NCI-H1436 treated with DMSO at 0.1 percent for 48 hours (cell line): ENCODE measurements at regions not wholly inside any gene's neighbourhood (a gene's known extent, or its start where the extent isn't known, plus 50 kb on each side); places are given as distances from the start of the nearest gene placed in this dataset.
"Not testable (repeated sequence)": the region's sequence is repeated elsewhere in the genome, so short reads cannot be mapped to it uniquely, and the experiment has no call there.

Experiments used
- DNase-seq: peaks from one replicate; lab custom pipeline; 2025; lab: John Stamatoyannopoulos, UW

DNA sequence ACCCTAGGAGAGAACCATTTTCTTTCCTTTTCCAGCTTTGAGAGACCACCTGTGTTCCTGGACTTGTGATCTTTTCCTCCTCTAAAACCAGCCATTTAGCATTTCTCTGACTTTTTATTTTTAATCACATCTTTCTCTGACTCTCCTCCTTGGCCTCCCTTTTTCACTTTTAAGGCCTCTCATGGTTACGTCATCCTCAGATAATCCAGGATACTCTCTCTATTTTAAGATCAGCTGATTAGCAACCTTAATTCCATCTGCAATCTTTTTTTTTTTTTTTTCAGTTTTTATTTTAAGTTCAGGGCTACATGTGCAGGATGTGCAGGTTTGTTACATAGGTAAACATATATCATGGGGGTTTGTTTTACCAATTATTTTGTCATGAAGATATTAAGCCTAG is 54.0 kb downstream of the RFPL4B start:
- DNase-seq = no peak

- no peak for DNase-seq
These were observed 60.0 kb downstream of the RFPL4B start for GRCh38 chr6:112407101-112407590.

DNA sequence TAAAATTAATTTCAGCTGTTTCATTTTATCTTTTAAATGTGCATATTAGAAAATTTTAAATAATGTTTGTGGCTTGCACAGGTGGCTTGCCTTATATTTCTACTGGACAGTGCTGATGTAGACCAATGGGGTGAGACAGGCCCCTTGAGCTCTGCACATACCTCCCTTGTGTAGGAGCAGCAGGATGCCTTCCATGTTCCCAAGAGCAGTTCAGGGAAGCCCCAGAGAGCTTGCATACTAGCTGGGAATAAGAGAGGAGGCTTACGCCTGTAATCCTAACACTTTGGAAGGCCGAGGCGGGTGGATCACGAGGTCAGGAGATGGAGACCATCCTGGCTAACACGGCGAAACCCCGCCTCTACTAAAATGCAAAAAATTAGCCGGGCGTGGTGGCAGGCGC is 61.4 kb downstream of the RFPL4B start:
- no peak for DNase-seq

DNA sequence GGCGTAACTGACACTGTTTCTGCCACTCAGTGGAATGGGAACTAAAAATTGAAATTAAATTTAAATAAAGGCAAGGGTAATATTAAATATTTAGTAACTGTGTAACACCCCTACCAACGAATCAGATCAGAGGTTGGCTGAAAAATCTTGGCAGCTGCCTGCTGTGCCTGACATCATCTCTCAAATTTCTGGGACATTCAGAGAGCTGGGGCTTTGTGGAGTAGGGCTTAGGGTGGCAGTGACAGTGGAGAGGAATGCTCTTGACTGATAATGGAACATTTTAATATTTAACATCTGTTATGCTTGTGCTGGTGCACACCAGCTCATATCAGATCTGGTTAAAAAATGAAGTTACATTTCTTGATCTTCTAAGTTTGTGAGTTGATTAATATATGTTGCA is 62.2 kb downstream of the RFPL4B start:
- no peak for DNase-seq

DNA sequence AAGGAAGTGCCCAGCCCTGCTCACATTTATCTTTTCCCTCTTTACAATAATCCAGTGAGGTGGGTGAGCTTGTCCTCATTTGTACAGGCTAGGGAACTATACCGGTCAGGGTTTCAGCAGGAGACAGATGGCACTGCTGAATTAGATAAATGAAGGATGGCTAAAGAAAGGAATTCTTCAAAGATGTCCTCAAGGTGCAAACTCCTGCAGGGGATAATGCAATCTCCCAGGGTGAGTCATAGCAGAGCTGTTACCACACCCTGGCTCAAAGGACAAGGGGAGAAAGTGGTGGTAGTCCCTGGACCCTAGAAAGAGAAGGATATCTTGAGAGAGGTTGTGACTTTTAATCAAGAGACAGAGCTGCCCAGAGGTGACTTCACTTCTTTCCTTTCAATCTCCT is 66.7 kb downstream of the RFPL4B start:
- DNase-seq = no peak

- DNase-seq = no peak
These were observed 68.2 kb downstream of the RFPL4B start for GRCh38 chr6:112415366-112415765.

- DNase-seq = no peak
These were observed 69.7 kb downstream of the RFPL4B start for GRCh38 chr6:112416866-112417265.

- not testable (repeated sequence) for DNase-seq
These were observed 79.9 kb downstream of the RFPL4B start for GRCh38 chr6:112427011-112427410.

- DNase-seq = no peak
These were observed 80.4 kb downstream of the RFPL4B start for GRCh38 chr6:112427499-112427898.

DNA sequence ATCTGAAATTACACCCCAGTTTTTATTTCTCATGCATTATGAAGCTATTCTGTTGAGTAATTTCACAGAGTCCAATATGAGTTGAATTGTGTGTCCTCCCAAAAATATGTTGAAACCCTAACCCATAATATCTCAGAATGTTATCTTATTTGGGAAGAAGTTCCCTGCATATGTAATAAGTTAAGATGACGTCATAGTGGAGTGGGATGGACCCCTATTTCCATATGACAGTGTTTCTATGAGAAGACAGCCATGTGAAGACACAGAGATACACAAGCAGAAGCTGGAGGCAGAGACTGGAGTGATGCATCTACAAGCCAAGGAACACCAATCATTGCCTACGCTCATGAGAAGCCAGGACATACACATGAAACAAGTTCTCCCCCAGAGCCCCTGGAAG is 81.3 kb downstream of the RFPL4B start:
- no peak for DNase-seq

- DNase-seq = no peak
These were observed 82.1 kb downstream of the RFPL4B start for GRCh38 chr6:112429226-112429625.

GRCh38 chr6:112431803-112432202 is 84.7 kb downstream of the RFPL4B start:
- DNase-seq = no peak

GRCh38 chr6:112432853-112433252 is 85.7 kb downstream of the RFPL4B start:
- no peak for DNase-seq

- no peak for DNase-seq
These were observed 86.3 kb downstream of the RFPL4B start for GRCh38 chr6:112433457-112433856.

DNA sequence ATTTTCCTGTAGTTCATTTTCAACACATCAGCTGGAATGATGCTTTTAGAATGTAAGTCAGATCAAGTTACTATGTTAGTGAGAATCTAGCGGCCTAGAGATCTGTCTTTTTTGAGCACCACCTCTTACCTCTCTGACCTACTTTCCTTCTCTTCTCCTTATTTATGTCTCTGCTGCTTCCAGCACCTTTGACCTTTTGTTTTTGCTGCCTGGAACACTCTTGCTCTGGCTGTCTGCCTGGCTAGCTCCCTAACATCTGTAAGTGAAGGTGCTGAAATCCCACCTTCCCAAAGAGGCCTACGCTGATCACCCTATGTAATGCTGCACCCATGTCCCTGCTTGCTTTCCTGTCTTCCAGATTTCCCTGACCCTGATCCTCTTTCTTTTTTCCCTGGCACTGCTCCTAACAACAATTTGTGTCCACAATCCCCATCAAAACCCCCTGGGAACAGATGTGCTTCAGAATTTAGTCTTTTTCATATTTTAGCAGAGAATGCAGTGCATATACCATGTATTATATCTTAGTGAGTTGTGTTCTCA is 87.8 kb downstream of the RFPL4B start:
- no peak for DNase-seq

GRCh38 chr6:112437058-112437457 is 89.9 kb downstream of the RFPL4B start:
- no peak for DNase-seq

- no peak for DNase-seq
These were observed 91.9 kb downstream of the RFPL4B start for GRCh38 chr6:112439010-112439409.

GRCh38 chr6:112439432-112439831 is 92.3 kb downstream of the RFPL4B start:
- no peak for DNase-seq

- DNase-seq = no peak
These were observed 94.5 kb downstream of the RFPL4B start for GRCh38 chr6:112441607-112442006.

- no peak for DNase-seq
These were observed 96.3 kb downstream of the RFPL4B start for GRCh38 chr6:112443179-112444065.

GRCh38 chr6:112448786-112449185 is 101.7 kb downstream of the RFPL4B start:
- DNase-seq = not testable (repeated sequence)

GRCh38 chr6:112450663-112451062 is 103.5 kb downstream of the RFPL4B start:
- no peak for DNase-seq

GRCh38 chr6:112457886-112458285 is 110.8 kb downstream of the RFPL4B start:
- no peak for DNase-seq
